ENCODE measurements at regions not wholly inside any gene's neighbourhood (a gene's known extent, or its start where the extent isn't known, plus 50 kb on each side); places are given as distances from the start of the nearest gene placed in this dataset.

DNA sequence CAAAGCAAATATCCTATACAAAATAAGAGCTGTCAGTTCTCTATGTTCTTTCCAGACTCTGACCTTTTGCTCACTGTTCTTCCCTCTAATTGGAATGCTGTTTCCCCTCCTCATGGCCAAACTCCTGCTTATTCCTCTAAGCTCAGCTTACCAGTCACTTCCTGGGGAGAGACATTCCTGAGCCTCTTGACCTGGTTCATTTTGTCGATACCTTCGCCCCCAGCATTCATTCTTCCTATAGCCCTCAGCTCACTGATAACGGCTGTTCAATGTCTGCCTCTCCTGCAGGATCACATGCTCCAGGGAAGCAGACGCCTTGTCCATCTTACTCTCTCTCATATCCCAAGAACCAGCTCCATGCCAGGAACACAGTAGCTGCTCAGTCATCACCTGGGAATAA lies 431.0 kb downstream of the MED13L start:
- peaks cover 4% of the 10 kb centered on the region for H3K27me3 Mint-ChIP-seq

DNA sequence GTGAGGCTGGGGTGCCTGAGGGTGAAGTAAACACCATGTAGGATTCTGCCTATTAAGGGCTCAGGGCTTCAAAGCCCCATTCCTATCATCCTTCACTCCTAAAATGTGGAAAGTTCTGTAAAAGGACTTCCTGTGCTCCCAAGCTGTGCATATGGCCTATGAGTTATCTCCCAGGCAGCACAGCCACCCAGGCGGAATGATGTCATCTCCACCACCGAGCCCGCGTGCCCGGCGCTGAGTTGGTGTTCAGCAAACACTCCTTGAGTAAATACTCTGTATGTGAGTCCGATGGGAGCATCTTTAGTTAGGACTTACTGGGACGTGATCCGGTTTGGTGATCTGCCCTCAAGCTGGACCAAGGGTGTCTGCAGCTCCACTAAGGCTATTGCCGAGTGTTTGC lies 437.3 kb downstream of the MED13L start:
- Mint-ChIP-seq H3K4me3 (no peak overlapping the region), H3K4me1 (ENCODE audit: low read depth) (no peaks in the 10 kb centered on the region), H3K27me3 (peaks cover 2% of the 10 kb centered on the region), H3K9me3 (no peaks in the 10 kb centered on the region), H3K27ac (no peak overlapping the region), H3K36me3 (ENCODE audit: low read depth) (no peaks in the 10 kb centered on the region)
- intact Hi-C loops (cut with micrococcal nuclease), result no loop called here

More for the DNA sequence above, 431.0 kb downstream of the MED13L start:
- H3K4me3 Mint-ChIP-seq, result no peak overlapping the region
- no peaks in the 10 kb centered on the region for H3K36me3 Mint-ChIP-seq (ENCODE audit: low read depth)
- intact Hi-C loops (cut with micrococcal nuclease), result no loop called here
- H3K9me3 Mint-ChIP-seq, result no peaks in the 10 kb centered on the region
- no peak overlapping the region for H3K27ac Mint-ChIP-seq
- H3K4me1 Mint-ChIP-seq (ENCODE audit: low read depth), result no peaks in the 10 kb centered on the region

DNA sequence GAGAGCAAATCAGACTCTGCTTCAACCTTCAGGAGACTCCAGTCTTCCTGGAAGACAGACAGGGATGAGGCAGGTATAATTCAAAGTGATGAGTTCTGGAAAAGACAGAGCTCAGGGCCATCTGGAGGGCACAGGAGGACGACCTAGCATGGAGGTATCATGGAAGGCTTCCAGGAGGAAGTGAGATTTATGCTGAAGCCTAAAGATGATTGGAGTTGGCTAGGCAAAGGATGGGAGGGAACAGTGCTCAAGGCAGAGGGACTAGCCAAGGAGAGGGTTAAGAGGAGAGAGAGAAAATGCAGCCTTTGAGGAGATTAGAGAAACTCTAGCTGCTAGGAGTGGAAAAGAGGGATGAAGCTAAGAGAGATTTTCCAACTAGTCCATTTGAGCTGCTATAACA lies 438.5 kb downstream of the MED13L start:
- Mint-ChIP-seq H3K9me3 (no peaks in the 10 kb centered on the region), H3K4me1 (ENCODE audit: low read depth) (no peaks in the 10 kb centered on the region), H3K4me3 (no peak overlapping the region), H3K36me3 (ENCODE audit: low read depth) (no peaks in the 10 kb centered on the region), H3K27ac (no peak overlapping the region), H3K27me3 (peaks cover 2% of the 10 kb centered on the region)
- intact Hi-C loops (cut with micrococcal nuclease), result no loop called here

DNA sequence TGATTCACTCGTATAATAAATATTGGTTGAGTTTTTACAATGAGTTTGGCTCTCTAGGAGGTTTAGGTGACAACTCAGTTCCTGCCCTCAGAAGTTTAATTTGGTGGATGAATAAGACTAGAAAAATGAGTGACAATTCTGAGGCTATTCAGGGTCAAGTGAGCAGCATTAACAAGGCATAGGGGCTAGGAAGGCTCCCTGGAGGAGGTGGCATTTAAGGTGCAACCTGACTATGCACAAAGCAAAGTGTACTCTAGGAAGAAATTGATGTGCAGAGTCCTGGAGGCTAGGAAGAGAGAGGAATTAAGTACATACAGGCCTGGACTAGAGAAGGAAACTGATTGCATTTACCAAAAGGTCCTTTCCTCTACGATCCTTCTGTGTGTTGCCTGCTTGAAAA lies 440.3 kb downstream of the MED13L start:
- H3K9me3 Mint-ChIP-seq, result no peaks in the 10 kb centered on the region
- H3K27me3 Mint-ChIP-seq, result peaks cover 2% of the 10 kb centered on the region
- H3K27ac Mint-ChIP-seq, result no peak overlapping the region
- intact Hi-C loops (cut with micrococcal nuclease), result no loop called here
- H3K4me1 Mint-ChIP-seq (ENCODE audit: low read depth), result no peaks in the 10 kb centered on the region
- no peaks in the 10 kb centered on the region for H3K36me3 Mint-ChIP-seq (ENCODE audit: low read depth)
- H3K4me3 Mint-ChIP-seq, result no peak overlapping the region

DNA sequence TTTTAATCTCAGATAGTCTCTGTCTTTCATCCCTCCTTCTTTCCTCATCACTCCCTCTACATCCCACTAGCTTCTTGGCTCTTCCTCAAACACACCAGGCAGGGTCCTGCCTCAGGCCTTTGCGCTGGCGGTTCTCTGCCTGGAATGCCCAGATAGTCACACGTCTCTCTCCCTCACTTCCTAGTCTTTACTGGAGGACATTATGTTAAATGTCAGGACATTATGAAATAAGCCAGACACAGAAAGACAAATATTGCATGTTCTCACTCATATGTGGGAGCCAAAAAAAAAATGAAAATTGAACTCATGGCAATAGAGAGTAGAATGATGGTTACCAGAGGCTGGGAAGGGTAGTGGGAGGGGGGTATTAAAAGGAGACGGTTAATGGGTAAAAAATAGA lies 442.0 kb downstream of the MED13L start:
- Mint-ChIP-seq H3K27ac (no peak overlapping the region), H3K36me3 (ENCODE audit: low read depth) (no peaks in the 10 kb centered on the region), H3K9me3 (no peaks in the 10 kb centered on the region), H3K27me3 (peaks cover 2% of the 10 kb centered on the region), H3K4me1 (ENCODE audit: low read depth) (no peaks in the 10 kb centered on the region), H3K4me3 (no peak overlapping the region)
- intact Hi-C loops (cut with micrococcal nuclease), result no loop called here

DNA sequence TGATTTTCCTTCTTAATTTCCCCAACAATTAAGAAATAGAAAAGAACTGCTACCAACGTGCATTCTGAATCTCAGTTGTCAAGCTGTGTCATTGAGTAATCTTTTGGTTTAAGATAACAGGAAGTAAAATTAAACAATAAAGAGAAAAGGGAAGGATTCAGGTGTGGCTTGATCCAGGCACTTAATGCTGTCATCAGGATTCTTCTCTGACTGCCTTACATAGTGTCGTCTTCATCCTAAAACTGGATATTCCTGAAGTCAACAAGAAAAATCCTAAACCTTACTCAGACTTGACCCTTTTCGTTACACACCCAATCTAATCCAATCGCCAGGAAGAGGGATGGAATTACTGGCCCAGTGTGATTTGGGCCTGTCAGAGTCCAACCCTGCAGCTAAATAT lies 443.8 kb downstream of the MED13L start:
- H3K36me3 Mint-ChIP-seq (ENCODE audit: low read depth), result no peaks in the 10 kb centered on the region
- no peak overlapping the region for H3K4me3 Mint-ChIP-seq
- intact Hi-C loops (cut with micrococcal nuclease), result no loop called here
- no peaks in the 10 kb centered on the region for H3K27me3 Mint-ChIP-seq
- no peaks in the 10 kb centered on the region for H3K4me1 Mint-ChIP-seq (ENCODE audit: low read depth)
- H3K27ac Mint-ChIP-seq, result no peak overlapping the region
- no peaks in the 10 kb centered on the region for H3K9me3 Mint-ChIP-seq

DNA sequence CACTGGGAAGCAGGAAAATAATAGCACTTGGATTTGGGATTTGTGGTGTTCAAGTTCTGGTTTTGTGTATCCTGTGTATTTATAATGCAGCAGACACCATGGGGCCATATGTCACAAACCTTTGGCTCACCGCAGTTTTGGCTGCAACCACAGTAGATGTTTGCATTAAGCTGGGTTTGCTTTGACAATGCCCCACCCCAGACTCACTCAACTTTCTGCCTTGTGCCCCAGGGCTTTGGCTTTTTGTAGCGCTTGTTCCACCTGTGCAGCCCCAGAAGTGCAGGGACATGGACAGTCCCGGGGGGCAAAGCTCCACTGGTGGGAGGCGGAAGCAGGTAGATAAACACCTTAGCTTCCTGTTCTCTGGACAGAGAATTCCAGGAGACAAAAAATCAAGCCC lies 446.9 kb downstream of the MED13L start:
- Mint-ChIP-seq H3K27me3 (peaks cover 2% of the 10 kb centered on the region), H3K36me3 (ENCODE audit: low read depth) (no peaks in the 10 kb centered on the region), H3K9me3 (no peaks in the 10 kb centered on the region), H3K4me3 (no peak overlapping the region), H3K27ac (no peak overlapping the region), H3K4me1 (ENCODE audit: low read depth) (no peaks in the 10 kb centered on the region)
- intact Hi-C loops (cut with micrococcal nuclease), result no loop called here

DNA sequence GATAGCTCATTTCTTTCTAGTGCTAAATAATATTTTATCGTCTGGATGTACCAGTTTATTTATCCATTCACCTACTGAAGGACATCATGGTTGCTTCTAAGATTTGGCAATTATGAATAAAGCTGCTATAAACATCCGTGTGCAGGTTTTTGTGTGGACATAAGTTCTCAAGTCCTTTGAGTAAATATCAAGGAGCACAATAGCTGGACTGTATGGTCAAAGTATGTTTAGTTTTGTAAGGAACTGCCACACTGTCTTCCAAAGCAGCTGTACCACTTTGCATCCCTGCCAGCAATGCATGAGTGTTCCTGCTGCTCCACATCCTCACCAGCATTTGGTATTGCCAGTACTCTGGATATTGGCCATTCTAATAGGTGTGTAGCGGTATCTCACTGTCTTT lies 447.4 kb downstream of the MED13L start:
- peaks cover 2% of the 10 kb centered on the region for H3K27me3 Mint-ChIP-seq
- intact Hi-C loops (cut with micrococcal nuclease), result no loop called here
- H3K27ac Mint-ChIP-seq, result no peak overlapping the region
- H3K36me3 Mint-ChIP-seq (ENCODE audit: low read depth), result no peaks in the 10 kb centered on the region
- no peak overlapping the region for H3K4me3 Mint-ChIP-seq
- H3K9me3 Mint-ChIP-seq, result no peaks in the 10 kb centered on the region
- no peaks in the 10 kb centered on the region for H3K4me1 Mint-ChIP-seq (ENCODE audit: low read depth)

DNA sequence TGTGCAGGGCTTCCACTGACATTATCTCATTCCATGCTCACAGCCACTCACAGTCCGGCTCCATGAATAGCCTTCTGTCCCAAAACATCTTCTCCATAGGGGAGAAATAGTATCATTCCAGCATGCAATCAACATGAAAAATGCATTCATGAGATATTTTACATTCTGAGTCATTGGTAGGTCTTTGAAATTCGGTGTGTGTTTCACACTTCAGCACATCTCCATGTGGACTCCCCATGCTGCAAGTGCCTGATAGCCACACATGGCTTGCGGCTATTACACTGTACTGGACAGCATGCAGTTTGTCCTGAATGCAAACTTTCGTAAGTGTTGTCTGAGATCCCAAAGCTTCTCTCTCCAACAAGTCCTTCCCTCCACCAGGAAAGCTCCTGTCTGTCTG lies 449.3 kb downstream of the MED13L start:
- H3K27ac Mint-ChIP-seq, result no peak overlapping the region
- H3K27me3 Mint-ChIP-seq, result peaks cover 9% of the 10 kb centered on the region
- no peaks in the 10 kb centered on the region for H3K36me3 Mint-ChIP-seq (ENCODE audit: low read depth)
- intact Hi-C loops (cut with micrococcal nuclease), result no loop called here
- no peaks in the 10 kb centered on the region for H3K9me3 Mint-ChIP-seq
- H3K4me1 Mint-ChIP-seq (ENCODE audit: low read depth), result no peaks in the 10 kb centered on the region
- no peak overlapping the region for H3K4me3 Mint-ChIP-seq

DNA sequence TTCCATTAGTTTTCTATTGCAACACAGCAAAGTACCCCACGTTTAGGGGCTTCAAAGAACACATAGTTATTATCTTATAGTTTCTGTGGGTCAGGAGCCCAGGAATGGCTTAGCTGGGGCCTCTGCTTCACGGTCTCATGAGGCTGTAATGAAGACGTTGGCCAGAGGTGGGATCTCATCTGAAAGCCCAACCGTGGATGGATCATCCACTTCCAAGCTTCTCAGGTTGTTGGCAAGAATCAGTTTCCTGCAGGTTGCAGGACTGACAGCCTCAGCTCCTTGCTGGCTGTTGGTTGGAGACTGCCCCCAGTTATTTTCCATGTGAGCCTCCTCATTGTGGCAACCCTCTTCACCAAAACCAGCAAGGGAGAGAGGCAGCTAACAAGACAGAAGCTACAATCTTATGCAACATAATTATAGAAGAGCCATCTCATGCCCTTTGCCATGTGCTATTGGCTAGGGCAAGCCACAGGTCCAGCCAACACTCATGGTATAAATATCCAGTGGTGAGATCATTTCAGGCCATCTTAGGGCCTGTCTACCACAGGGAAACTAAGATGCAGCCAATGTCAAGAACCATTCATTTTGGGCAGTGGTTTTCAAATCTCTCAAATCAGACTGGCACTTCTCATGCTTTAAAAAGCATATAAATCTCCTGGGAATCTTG lies 452.4 kb downstream of the MED13L start:
- Mint-ChIP-seq H3K36me3 (ENCODE audit: low read depth) (no peaks in the 10 kb centered on the region), H3K27me3 (peaks cover 12% of the 10 kb centered on the region), H3K4me3 (no peak overlapping the region), H3K9me3 (no peaks in the 10 kb centered on the region), H3K4me1 (ENCODE audit: low read depth) (no peaks in the 10 kb centered on the region), H3K27ac (no peak overlapping the region)
- intact Hi-C loops (cut with micrococcal nuclease), result no loop called here

DNA sequence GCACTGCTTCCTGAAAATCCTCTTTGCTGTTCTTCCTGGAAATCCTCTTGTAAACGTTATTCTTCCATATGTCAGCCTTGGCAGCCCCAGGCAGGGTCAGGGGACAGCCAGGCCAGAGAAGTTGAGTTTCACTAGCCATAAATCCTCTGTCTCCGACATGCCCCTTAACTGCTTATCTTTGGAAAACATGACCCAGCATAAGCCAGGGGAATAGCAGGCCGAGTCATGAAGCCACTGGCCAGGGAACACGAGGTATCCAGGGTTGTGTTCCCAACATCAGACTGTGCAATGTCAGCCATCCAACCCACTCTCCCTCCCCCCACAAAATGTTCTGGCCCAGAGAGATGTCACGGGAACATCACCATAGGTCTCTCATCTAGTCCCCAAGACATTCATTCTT lies 453.9 kb downstream of the MED13L start:
- intact Hi-C loops (cut with micrococcal nuclease), result no loop called here
- H3K27ac Mint-ChIP-seq, result no peak overlapping the region
- H3K4me1 Mint-ChIP-seq (ENCODE audit: low read depth), result no peaks in the 10 kb centered on the region
- no peak overlapping the region for H3K4me3 Mint-ChIP-seq
- H3K9me3 Mint-ChIP-seq, result no peaks in the 10 kb centered on the region
- peaks cover 14% of the 10 kb centered on the region for H3K27me3 Mint-ChIP-seq
- H3K36me3 Mint-ChIP-seq (ENCODE audit: low read depth), result no peaks in the 10 kb centered on the region

DNA sequence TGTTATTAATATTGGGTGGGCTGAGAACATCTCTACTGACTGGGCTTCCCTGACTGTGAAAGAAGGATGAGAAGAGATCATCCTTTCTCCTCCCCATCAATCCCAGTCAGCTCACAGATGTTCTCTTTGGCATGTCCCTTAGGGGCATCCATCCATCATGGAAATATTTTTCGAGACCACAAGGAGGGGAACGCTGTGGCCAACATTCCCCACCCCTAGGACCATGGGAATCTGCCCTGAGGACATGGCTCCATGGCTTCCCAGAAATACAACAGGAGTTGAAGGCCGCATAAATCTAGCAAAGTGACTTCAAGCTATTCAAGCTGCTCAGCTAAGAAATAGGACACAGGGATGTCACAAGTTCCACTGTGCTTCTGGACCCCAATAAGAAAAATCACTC lies 456.8 kb downstream of the MED13L start:
- intact Hi-C loops (cut with micrococcal nuclease), result no loop called here
- Mint-ChIP-seq H3K4me1 (ENCODE audit: low read depth) (no peaks in the 10 kb centered on the region), H3K9me3 (no peaks in the 10 kb centered on the region), H3K4me3 (no peak overlapping the region), H3K27me3 (peaks cover 12% of the 10 kb centered on the region), H3K36me3 (ENCODE audit: low read depth) (no peaks in the 10 kb centered on the region), H3K27ac (no peak overlapping the region)

DNA sequence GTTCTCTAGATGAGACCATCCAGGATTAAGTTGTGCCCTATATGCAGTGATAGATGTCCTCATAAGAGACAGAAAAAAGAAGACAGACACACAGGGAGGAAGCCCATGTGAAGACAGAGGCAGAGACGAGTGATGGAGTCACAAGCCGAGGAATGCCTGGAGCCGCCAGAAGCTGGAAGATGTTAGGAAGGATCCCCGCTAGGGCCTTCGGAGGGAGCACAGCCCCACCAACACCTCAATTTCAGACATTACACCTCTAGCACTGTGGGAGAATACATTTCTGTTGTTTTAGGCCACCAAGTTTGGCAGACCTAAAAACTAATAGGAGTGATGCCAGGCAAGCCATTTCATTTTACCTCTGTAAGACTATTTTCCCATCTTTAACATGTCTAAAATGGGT lies 458.5 kb downstream of the MED13L start:
- intact Hi-C loops (cut with micrococcal nuclease), result no loop called here
- H3K27ac Mint-ChIP-seq, result no peak overlapping the region
- no peaks in the 10 kb centered on the region for H3K36me3 Mint-ChIP-seq (ENCODE audit: low read depth)
- no peaks in the 10 kb centered on the region for H3K9me3 Mint-ChIP-seq
- peaks cover 10% of the 10 kb centered on the region for H3K27me3 Mint-ChIP-seq
- H3K4me1 Mint-ChIP-seq (ENCODE audit: low read depth), result no peaks in the 10 kb centered on the region
- no peak overlapping the region for H3K4me3 Mint-ChIP-seq

DNA sequence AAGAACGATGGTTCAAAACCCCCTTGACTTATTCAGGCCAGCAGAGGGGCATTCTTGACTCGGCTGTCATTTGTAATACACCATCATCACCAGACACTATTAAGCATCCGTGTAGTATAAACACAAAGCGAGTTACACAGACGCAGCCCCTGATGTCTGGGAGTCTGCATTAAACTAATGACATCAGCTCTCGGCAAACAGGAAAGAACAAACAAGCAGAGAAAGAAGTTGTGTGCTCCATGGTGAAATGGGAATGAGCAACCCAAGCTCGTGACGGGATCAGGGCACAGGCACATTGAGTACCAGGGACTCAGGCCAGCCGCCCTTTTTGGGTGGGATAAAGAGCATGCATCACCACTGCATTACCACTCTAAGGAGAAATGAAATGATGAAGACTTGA lies 460.1 kb downstream of the MED13L start:
- Mint-ChIP-seq H3K4me1 (ENCODE audit: low read depth) (no peaks in the 10 kb centered on the region), H3K27ac (no peak overlapping the region), H3K9me3 (no peaks in the 10 kb centered on the region), H3K36me3 (ENCODE audit: low read depth) (no peaks in the 10 kb centered on the region), H3K27me3 (peaks cover 4% of the 10 kb centered on the region), H3K4me3 (no peak overlapping the region)
- intact Hi-C loops (cut with micrococcal nuclease), result no loop called here

DNA sequence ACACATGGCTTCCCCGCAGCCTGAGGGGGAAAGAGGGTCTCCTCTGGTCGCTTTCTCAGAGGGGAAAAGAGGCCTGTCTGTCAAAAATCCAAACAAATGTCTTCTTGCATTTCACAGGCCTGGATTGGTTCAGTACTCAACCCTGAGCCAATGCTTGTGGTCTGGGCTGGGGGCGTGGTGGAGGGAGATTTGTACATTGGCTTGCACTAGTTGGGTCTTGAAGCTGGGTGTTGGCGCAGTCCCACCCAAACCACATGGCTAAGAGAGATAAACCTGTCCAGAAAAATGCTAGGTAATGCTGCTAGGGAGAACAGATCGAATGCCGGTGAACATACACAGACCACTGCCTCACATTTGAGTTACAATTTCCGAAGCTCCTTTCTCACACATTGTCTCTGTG lies 461.6 kb downstream of the MED13L start:
- peaks cover 5% of the 10 kb centered on the region for H3K27me3 Mint-ChIP-seq

More for the DNA sequence above, 461.6 kb downstream of the MED13L start:
- Mint-ChIP-seq H3K4me3 (no peak overlapping the region), H3K4me1 (ENCODE audit: low read depth) (no peaks in the 10 kb centered on the region), H3K27ac (no peak overlapping the region), H3K36me3 (ENCODE audit: low read depth) (no peaks in the 10 kb centered on the region), H3K9me3 (no peaks in the 10 kb centered on the region)
- intact Hi-C loops (cut with micrococcal nuclease), result no loop called here

Measured in dendritic cell treated with granulocyte-macrophage colony-stimulating factor and Interleukin-4, amounts not matched to agents 40 ng/mL and 50 ng/mL, for 4 days (primary cell).